Erythroblast (primary cell): ENCODE measurements at regions not wholly inside any gene's neighbourhood (a gene's known extent, or its start where the extent isn't known, plus 50 kb on each side); places are given as distances from the start of the nearest gene placed in this dataset.

Experiments used
- GATA1 ChIP-seq: IDR thresholded peaks from 2 replicates; pipeline ENCODE4 v1.6.1; 2011; ENCODE audit warnings: low read depth, mild to moderate bottlenecking, control low read depth, low read length, moderate library complexity
- POLR2A ChIP-seq: IDR thresholded peaks from 2 replicates; pipeline ENCODE4 v1.6.1; 2011; ENCODE audit warnings: mild to moderate bottlenecking, low read length

- TF ChIP-seq POLR2A (no peak), GATA1 (no peak)
Observed at GRCh38 chr5:98513380-98513779, 260.1 kb upstream of the RGMB start.
